ENCODE measurements at regions not wholly inside any gene's neighbourhood (a gene's known extent, or its start where the extent isn't known, plus 50 kb on each side); places are given as distances from the start of the nearest gene placed in this dataset.

DNA sequence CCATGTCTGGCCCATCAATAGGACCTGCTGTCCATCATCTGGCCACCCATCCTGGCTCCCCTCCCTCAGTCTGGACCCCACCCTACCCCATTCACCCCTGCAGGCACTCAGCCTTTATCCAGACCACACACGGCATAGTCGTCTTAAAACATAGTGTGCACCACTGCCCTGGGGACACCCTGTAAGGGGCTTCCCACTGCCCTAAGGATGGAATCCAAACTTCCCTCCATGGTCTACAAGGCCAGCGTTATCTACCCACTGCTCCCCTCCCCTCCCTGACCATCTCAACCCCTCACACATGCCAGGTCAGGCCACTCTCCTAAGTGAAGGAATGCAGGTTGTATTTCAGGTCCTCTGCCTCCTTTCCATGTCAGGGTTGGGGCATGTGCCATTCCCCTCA, 352.7 kb upstream of the ZNF507 start:
- TF ChIP-seq EZH2phosphoT487 (IDR thresholded peaks at IDR 0.05; ENCODE audit: low read depth, severe bottlenecking, unreplicated experiment), result no peak
- TF ChIP-seq EZH2 (IDR thresholded peaks at IDR 0.05; ENCODE audit: borderline replicate concordance), result no peak
- TF ChIP-seq, protein P1, sequence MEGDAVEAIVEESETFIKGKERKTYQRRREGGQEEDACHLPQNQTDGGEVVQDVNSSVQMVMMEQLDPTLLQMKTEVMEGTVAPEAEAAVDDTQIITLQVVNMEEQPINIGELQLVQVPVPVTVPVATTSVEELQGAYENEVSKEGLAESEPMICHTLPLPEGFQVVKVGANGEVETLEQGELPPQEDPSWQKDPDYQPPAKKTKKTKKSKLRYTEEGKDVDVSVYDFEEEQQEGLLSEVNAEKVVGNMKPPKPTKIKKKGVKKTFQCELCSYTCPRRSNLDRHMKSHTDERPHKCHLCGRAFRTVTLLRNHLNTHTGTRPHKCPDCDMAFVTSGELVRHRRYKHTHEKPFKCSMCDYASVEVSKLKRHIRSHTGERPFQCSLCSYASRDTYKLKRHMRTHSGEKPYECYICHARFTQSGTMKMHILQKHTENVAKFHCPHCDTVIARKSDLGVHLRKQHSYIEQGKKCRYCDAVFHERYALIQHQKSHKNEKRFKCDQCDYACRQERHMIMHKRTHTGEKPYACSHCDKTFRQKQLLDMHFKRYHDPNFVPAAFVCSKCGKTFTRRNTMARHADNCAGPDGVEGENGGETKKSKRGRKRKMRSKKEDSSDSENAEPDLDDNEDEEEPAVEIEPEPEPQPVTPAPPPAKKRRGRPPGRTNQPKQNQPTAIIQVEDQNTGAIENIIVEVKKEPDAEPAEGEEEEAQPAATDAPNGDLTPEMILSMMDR (IDR thresholded peaks at IDR 0.05; ENCODE audit: poor library complexity), result no peak
- Histone ChIP-seq H3K79me2 (no peaks in the 10 kb centered on the region), H3K27ac (no peak overlapping the region), H3K4me1 (ENCODE audit: insufficient read depth) (no peaks in the 10 kb centered on the region), H3K4me2 (no peak overlapping the region), H3K9me2 (replicated peaks; ENCODE audit: insufficient read depth) (no peaks in the 10 kb centered on the region), H3K36me3 (replicated peaks; ENCODE audit: insufficient read depth, low read depth) (no peaks in the 10 kb centered on the region), H3K4me3 (no peak overlapping the region), H4K20me1 (ENCODE audit: insufficient read depth, poor library complexity, severe bottlenecking) (no peaks in the 10 kb centered on the region), H3K9me3 (ENCODE audit: low read depth) (no peaks in the 10 kb centered on the region), H3K27me3 (no peaks in the 10 kb centered on the region), H2AFZ (no peak overlapping the region)
- no peak for DNase-seq (ENCODE audit: low spot score)
- 81% methylated on average over 2 of the region's 3 CpGs for WGBS (ENCODE audit: low lambda C conversion rate, missing lambda C conversion rate)

DNA sequence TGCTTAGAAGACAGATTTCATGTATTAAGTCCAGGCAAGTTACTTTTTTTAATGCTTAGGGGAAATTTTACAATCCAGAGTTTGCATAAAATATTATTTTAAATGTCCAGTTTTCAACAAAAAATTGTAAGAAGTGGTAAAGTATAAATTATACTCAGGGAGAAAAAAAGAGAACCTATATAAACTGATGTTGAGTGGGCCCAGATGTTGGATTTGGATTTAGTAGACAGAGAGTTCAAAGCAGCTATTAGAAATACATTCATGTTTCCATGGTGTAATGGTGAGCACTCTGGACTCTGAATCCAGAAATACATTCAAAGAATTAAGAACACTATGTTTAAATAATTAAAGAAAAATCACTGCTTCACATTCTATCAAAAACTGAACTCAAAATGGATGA, 349.9 kb upstream of the ZNF507 start:
- TF ChIP-seq EZH2 (IDR thresholded peaks at IDR 0.05; ENCODE audit: borderline replicate concordance) (no peak), EZH2phosphoT487 (IDR thresholded peaks at IDR 0.05; ENCODE audit: low read depth, severe bottlenecking, unreplicated experiment) (no peak)
- TF ChIP-seq, protein P1 (IDR thresholded peaks at IDR 0.05; ENCODE audit: poor library complexity), result no peak
- no peaks in the 10 kb centered on the region for H3K36me3 ChIP-seq (replicated peaks; ENCODE audit: insufficient read depth, low read depth)

GRCh38 chr19:32010071-32010470, 335.3 kb upstream of the ZNF507 start:
- TF ChIP-seq EZH2 (IDR thresholded peaks at IDR 0.05; ENCODE audit: borderline replicate concordance) (no peak), EZH2phosphoT487 (IDR thresholded peaks at IDR 0.05; ENCODE audit: low read depth, severe bottlenecking, unreplicated experiment) (no peak)
- TF ChIP-seq, protein P1 (IDR thresholded peaks at IDR 0.05; ENCODE audit: poor library complexity), result no peak

More for the DNA sequence above, 349.9 kb upstream of the ZNF507 start:
- Histone ChIP-seq H3K27me3 (no peaks in the 10 kb centered on the region), H3K4me1 (ENCODE audit: insufficient read depth) (no peaks in the 10 kb centered on the region), H3K4me3 (no peak overlapping the region), H4K20me1 (ENCODE audit: insufficient read depth, poor library complexity, severe bottlenecking) (no peaks in the 10 kb centered on the region), H2AFZ (no peak overlapping the region), H3K9me3 (ENCODE audit: low read depth) (no peaks in the 10 kb centered on the region), H3K27ac (no peak overlapping the region), H3K9me2 (replicated peaks; ENCODE audit: insufficient read depth) (no peaks in the 10 kb centered on the region), H3K4me2 (no peak overlapping the region), H3K79me2 (no peaks in the 10 kb centered on the region)
- no peak for DNase-seq (ENCODE audit: low spot score)

GRCh38 chr19:32012206-32012605, 333.2 kb upstream of the ZNF507 start:
- Histone ChIP-seq H3K4me3 (no peak overlapping the region), H3K9me3 (ENCODE audit: low read depth) (no peaks in the 10 kb centered on the region), H3K36me3 (replicated peaks; ENCODE audit: insufficient read depth, low read depth) (no peaks in the 10 kb centered on the region), H3K27ac (no peak overlapping the region), H3K27me3 (no peaks in the 10 kb centered on the region), H3K79me2 (no peaks in the 10 kb centered on the region), H3K4me2 (no peak overlapping the region), H3K9me2 (replicated peaks; ENCODE audit: insufficient read depth) (no peaks in the 10 kb centered on the region), H4K20me1 (ENCODE audit: insufficient read depth, poor library complexity, severe bottlenecking) (no peaks in the 10 kb centered on the region), H3K4me1 (ENCODE audit: insufficient read depth) (no peaks in the 10 kb centered on the region), H2AFZ (no peak overlapping the region)
- WGBS (ENCODE audit: low lambda C conversion rate, missing lambda C conversion rate), result 78% methylated on average over 6 of the region's 6 CpGs
- TF ChIP-seq, protein P1 (IDR thresholded peaks at IDR 0.05; ENCODE audit: poor library complexity), result no peak
- TF ChIP-seq EZH2phosphoT487 (IDR thresholded peaks at IDR 0.05; ENCODE audit: low read depth, severe bottlenecking, unreplicated experiment), result no peak
- TF ChIP-seq EZH2 (IDR thresholded peaks at IDR 0.05; ENCODE audit: borderline replicate concordance), result no peak
- DNase-seq (ENCODE audit: low spot score), result no peak

More at GRCh38 chr19:32010071-32010470, 335.3 kb upstream of the ZNF507 start:
- H3K9me2 ChIP-seq (replicated peaks; ENCODE audit: insufficient read depth), result no peaks in the 10 kb centered on the region
- H2AFZ ChIP-seq, result no peak overlapping the region
- no peaks in the 10 kb centered on the region for H3K9me3 ChIP-seq (ENCODE audit: low read depth)
- H3K36me3 ChIP-seq (replicated peaks; ENCODE audit: insufficient read depth, low read depth), result no peaks in the 10 kb centered on the region
- WGBS (ENCODE audit: low lambda C conversion rate, missing lambda C conversion rate), result 92% methylated on average over 12 of the region's 12 CpGs
- no peaks in the 10 kb centered on the region for H4K20me1 ChIP-seq (ENCODE audit: insufficient read depth, poor library complexity, severe bottlenecking)
- no peaks in the 10 kb centered on the region for H3K4me1 ChIP-seq (ENCODE audit: insufficient read depth)
- H3K4me2 ChIP-seq, result no peak overlapping the region
- DNase-seq (ENCODE audit: low spot score), result no peak
- H3K4me3 ChIP-seq, result no peak overlapping the region
- no peaks in the 10 kb centered on the region for H3K27me3 ChIP-seq
- H3K79me2 ChIP-seq, result no peaks in the 10 kb centered on the region
- H3K27ac ChIP-seq, result no peak overlapping the region
